ENCODE measurements at regions not wholly inside any gene's neighbourhood (a gene's known extent, or its start where the extent isn't known, plus 50 kb on each side); places are given as distances from the start of the nearest gene placed in this dataset.

GRCh38 chr13:64997438-64997837 is 2232.7 kb downstream of the PCDH9 start:
- ATAC-seq (no peak), DNase-seq (ENCODE audit: low spot score) (no peak), FAIRE-seq (no peak)
- H3K36me3 ChIP-seq (replicated peaks in 1 of 2; ENCODE audit: control insufficient read depth in 1 of 2, insufficient read depth in 2 of 2, low read length in 2 of 2) = no peaks in the 10 kb centered on the region
- no peak overlapping the region for H3K4me2 ChIP-seq (ENCODE audit: low read depth, low read length)
- POLR2A ChIA-PET = no interaction called here
- no peaks in the 10 kb centered on the region for H4K20me1 ChIP-seq (ENCODE audit: insufficient read depth, low read length)
- no peak overlapping the region for H2AFZ ChIP-seq (ENCODE audit: low read length)
- no peaks in the 10 kb centered on the region for H3K9me3 ChIP-seq (ENCODE audit: low read length)
- no TSS peak for BruUV-seq (replicated peaks)
- H3K4me3 ChIP-seq (replicated peaks in 1 of 3; ENCODE audit: insufficient read depth in 1 of 3, low read depth in 2 of 3, low read length in 3 of 3) = no peak overlapping the region
- WGBS (ENCODE audit: low lambda C conversion rate) = 1% methylated on average over 5 of the region's 5 CpGs
- no peaks in the 10 kb centered on the region for H3K79me2 ChIP-seq (ENCODE audit: insufficient read depth, low read length)
- intact Hi-C loops (cut with micrococcal nuclease; ENCODE audit: unreplicated experiment) (no loop called here), in situ Hi-C loops (cut with HindIII; ENCODE audit: extremely low pct_ligation_motif_present, low pct_unique_long_range_greater_than_20kb) (no loop called here)
- H3K9ac ChIP-seq (ENCODE audit: insufficient read depth, low read depth, low read length) = no peak overlapping the region
- no peaks in the 10 kb centered on the region for H3K4me1 ChIP-seq (ENCODE audit: insufficient read depth, low read length)
- no peak overlapping the region for H3K27ac ChIP-seq (ENCODE audit: extremely low read length, insufficient read depth, low read length)
- CTCF ChIA-PET (ENCODE audit: low intra/inter-chr PET ratio, low total read pairs) = no interaction called here
- no peaks in the 10 kb centered on the region; a peak in 1 of 5 replicates for H3K27me3 ChIP-seq (ENCODE audit: control insufficient read depth in 1 of 2, insufficient read depth in 2 of 2, low read length in 2 of 2)
- TF ChIP-seq SOX5 (CRISPR knock-in tag; IDR thresholded peaks at IDR 0.05; ENCODE audit: borderline replicate concordance) = no peak
- TF ChIP-seq, protein P1, sequence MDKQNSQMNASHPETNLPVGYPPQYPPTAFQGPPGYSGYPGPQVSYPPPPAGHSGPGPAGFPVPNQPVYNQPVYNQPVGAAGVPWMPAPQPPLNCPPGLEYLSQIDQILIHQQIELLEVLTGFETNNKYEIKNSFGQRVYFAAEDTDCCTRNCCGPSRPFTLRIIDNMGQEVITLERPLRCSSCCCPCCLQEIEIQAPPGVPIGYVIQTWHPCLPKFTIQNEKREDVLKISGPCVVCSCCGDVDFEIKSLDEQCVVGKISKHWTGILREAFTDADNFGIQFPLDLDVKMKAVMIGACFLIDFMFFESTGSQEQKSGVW (CRISPR knock-in tag; IDR thresholded peaks at IDR 0.05; ENCODE audit: borderline replicate concordance) = no peak
- TF ChIP-seq, protein P2, sequence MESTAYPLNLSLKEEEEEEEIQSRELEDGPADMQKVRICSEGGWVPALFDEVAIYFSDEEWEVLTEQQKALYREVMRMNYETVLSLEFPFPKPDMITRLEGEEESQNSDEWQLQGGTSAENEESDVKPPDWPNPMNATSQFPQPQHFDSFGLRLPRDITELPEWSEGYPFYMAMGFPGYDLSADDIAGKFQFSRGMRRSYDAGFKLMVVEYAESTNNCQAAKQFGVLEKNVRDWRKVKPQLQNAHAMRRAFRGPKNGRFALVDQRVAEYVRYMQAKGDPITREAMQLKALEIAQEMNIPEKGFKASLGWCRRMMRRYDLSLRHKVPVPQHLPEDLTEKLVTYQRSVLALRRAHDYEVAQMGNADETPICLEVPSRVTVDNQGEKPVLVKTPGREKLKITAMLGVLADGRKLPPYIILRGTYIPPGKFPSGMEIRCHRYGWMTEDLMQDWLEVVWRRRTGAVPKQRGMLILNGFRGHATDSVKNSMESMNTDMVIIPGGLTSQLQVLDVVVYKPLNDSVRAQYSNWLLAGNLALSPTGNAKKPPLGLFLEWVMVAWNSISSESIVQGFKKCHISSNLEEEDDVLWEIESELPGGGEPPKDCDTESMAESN (CRISPR knock-in tag; conservative IDR thresholded peaks at IDR 0.05) = no peak
- no peak for TF ChIP-seq TEAD2 (CRISPR knock-in tag; IDR thresholded peaks at IDR 0.05)
- no peak for TF ChIP-seq KIAA2018 (CRISPR knock-in tag; IDR thresholded peaks at IDR 0.05; ENCODE audit: borderline replicate concordance)
- no peak for TF ChIP-seq PRMT3 (CRISPR knock-in tag; IDR thresholded peaks at IDR 0.05; ENCODE audit: borderline replicate concordance, low read depth)
- no peak for TF ChIP-seq FOXO1 (CRISPR knock-in tag; IDR thresholded peaks at IDR 0.05)
- TF ChIP-seq NAIF1 (CRISPR knock-in tag; IDR thresholded peaks at IDR 0.05; ENCODE audit: borderline replicate concordance) = no peak
- TF ChIP-seq AKAP8 (CRISPR knock-in tag; IDR thresholded peaks at IDR 0.05) = no peak
- no peak for TF ChIP-seq EZH2 (conservative IDR thresholded peaks at IDR 0.05; ENCODE audit: low read depth, low read length)
- TF ChIP-seq, protein P3, sequence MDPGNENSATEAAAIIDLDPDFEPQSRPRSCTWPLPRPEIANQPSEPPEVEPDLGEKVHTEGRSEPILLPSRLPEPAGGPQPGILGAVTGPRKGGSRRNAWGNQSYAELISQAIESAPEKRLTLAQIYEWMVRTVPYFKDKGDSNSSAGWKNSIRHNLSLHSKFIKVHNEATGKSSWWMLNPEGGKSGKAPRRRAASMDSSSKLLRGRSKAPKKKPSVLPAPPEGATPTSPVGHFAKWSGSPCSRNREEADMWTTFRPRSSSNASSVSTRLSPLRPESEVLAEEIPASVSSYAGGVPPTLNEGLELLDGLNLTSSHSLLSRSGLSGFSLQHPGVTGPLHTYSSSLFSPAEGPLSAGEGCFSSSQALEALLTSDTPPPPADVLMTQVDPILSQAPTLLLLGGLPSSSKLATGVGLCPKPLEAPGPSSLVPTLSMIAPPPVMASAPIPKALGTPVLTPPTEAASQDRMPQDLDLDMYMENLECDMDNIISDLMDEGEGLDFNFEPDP (CRISPR knock-in tag; conservative IDR thresholded peaks at IDR 0.05) = no peak
- TF ChIP-seq ZNF143 (CRISPR knock-in tag; IDR thresholded peaks at IDR 0.05) = no peak
